ENCODE measurements at regions not wholly inside any gene's neighbourhood (a gene's known extent, or its start where the extent isn't known, plus 50 kb on each side); places are given as distances from the start of the nearest gene placed in this dataset.

DNA sequence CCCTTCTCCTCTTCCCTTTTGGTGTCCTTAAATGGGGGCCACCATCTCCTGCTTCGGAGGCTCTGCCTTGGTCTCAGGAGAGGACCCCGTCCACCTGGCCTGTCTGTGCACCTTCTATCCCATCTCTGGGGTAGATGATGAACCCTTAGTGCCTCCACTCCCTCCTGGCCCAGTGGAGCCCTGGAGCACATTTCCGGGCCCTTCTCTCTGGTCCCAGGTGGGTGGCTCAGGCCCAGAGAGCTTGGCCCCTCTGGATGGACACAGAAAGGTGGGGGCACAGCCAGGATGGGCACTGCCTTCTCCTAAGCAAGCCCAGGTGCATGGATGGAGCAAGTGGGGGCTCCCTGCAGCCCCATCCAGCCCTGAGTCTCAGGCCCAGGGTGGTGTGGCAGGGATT lies 121.4 kb upstream of the RET start:
- no peak overlapping the region for H3K4me3 Mint-ChIP-seq
- Histone ChIP-seq H3K4me1 (ENCODE audit: insufficient read depth, low read length) (no peaks in the 10 kb centered on the region), H3K36me3 (ENCODE audit: insufficient read depth, low read length) (no peaks in the 10 kb centered on the region), H3K4me3 (ENCODE audit: low read length) (no peak overlapping the region), H3K27ac (ENCODE audit: low read depth in 1 of 2, low read length in 2 of 2) (no peak overlapping the region), H3K27me3 (ENCODE audit: control insufficient read depth in 1 of 2, insufficient read depth in 2 of 2, low read length in 2 of 2) (peaks cover 0 to 3% of the 10 kb centered on the region in 2 experiments), H3K9me3 (ENCODE audit: control insufficient read depth in 1 of 2, insufficient read depth in 1 of 2, low read length in 2 of 2) (peaks cover 0 to 9% of the 10 kb centered on the region in 2 experiments)
- CTCF ChIA-PET = no interaction called here
- peaks cover 2% of the 10 kb centered on the region for H3K9me3 Mint-ChIP-seq
- no peak overlapping the region for H3K27ac Mint-ChIP-seq
- POLR2A ChIA-PET = no interaction called here
- TF ChIP-seq CTCF (IDR thresholded peaks at IDR 0.05) = no peak
- ATAC-seq (ENCODE audit: poor library complexity) = no peak
- H3K4me1 Mint-ChIP-seq (ENCODE audit: low read depth) = no peaks in the 10 kb centered on the region
- H3K27me3 Mint-ChIP-seq = peaks cover 19% of the 10 kb centered on the region
- intact Hi-C loops (cut with DNase I, micrococcal nuclease) = no loop called here
- H3K36me3 Mint-ChIP-seq (ENCODE audit: low read depth) = no peaks in the 10 kb centered on the region
- no peak for DNase-seq

- intact Hi-C loops (cut with DNase I, micrococcal nuclease) = no loop called here
- Histone ChIP-seq H3K36me3 (ENCODE audit: insufficient read depth, low read length) (no peaks in the 10 kb centered on the region), H3K27me3 (ENCODE audit: control insufficient read depth in 1 of 2, insufficient read depth in 2 of 2, low read length in 2 of 2) (no peaks in the 10 kb centered on the region), H3K9me3 (ENCODE audit: control insufficient read depth in 1 of 2, insufficient read depth in 1 of 2, low read length in 2 of 2) (peaks cover 0 to 9% of the 10 kb centered on the region in 2 experiments), H3K4me3 (ENCODE audit: low read length) (no peak overlapping the region), H3K4me1 (ENCODE audit: insufficient read depth, low read length) (no peaks in the 10 kb centered on the region), H3K27ac (ENCODE audit: low read depth in 1 of 2, low read length in 2 of 2) (no peak overlapping the region)
- ChIA-PET CTCF (no interaction called here), POLR2A (no interaction called here)
- Mint-ChIP-seq H3K4me1 (ENCODE audit: low read depth) (no peaks in the 10 kb centered on the region), H3K27me3 (peaks cover 15% of the 10 kb centered on the region), H3K36me3 (ENCODE audit: low read depth) (no peaks in the 10 kb centered on the region), H3K9me3 (peaks cover 2% of the 10 kb centered on the region), H3K4me3 (no peak overlapping the region), H3K27ac (no peak overlapping the region)
- no peak for DNase-seq
- TF ChIP-seq CTCF (IDR thresholded peaks at IDR 0.05) = no peak
- no peak for ATAC-seq (ENCODE audit: poor library complexity)
Measured at GRCh38 chr10:42956045-42956444, 120.8 kb upstream of the RET start.

DNA sequence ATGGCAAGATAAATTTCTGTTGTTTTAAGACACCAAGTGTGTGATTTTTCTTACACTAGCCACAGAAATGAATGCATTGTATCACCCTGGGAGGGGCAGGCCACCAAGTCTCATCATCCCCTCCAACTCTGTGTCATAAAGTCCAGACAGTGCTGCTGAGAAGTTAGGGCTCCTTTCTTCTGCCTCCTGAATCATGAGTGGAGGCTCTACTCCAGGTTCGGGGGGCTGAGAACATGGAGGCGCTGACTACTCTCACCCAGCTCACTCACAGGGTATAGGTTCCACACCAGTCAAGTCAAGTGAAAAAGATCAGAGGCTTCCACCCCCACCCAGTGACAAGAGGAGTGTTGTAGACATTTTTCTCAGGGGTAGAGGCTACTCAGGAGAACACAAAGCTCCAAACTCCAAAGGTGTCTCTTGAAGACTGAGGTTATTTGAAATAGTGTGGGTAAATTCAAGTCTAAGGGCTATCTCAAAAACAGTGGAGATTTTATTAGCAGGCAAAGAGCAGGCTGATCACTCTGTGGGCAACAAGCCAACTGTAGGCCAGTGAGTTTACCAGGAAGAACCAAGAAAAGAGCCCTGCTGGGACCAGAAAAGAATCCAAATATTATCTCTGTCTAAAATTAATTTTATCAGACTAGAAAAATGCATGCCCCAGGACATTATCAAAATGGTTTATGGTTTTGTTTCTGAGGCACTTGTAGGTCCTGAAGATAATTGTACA lies 118.6 kb upstream of the RET start:
- DNase-seq (no peak), ATAC-seq (ENCODE audit: poor library complexity) (no peak)
- H3K36me3 ChIP-seq (ENCODE audit: insufficient read depth, low read length) = no peaks in the 10 kb centered on the region
- Mint-ChIP-seq H3K4me1 (ENCODE audit: low read depth) (no peaks in the 10 kb centered on the region), H3K36me3 (ENCODE audit: low read depth) (no peaks in the 10 kb centered on the region), H3K27ac (no peak overlapping the region), H3K4me3 (no peak overlapping the region), H3K27me3 (peaks cover 7% of the 10 kb centered on the region), H3K9me3 (peaks cover 2% of the 10 kb centered on the region)
- H3K4me1 ChIP-seq (ENCODE audit: insufficient read depth, low read length) = no peaks in the 10 kb centered on the region
- no peak overlapping the region for H3K27ac ChIP-seq (ENCODE audit: low read depth in 1 of 2, low read length in 2 of 2)
- intact Hi-C loops (cut with DNase I, micrococcal nuclease) = no loop called here
- no peak overlapping the region for H3K4me3 ChIP-seq (ENCODE audit: low read length)
- ChIA-PET POLR2A (no interaction called here), CTCF (no interaction called here)
- no peaks in the 10 kb centered on the region for H3K27me3 ChIP-seq (ENCODE audit: control insufficient read depth in 1 of 2, insufficient read depth in 2 of 2, low read length in 2 of 2)
- TF ChIP-seq CTCF (IDR thresholded peaks at IDR 0.05) = no peak
- peaks cover 0 to 12% of the 10 kb centered on the region in 2 experiments for H3K9me3 ChIP-seq (ENCODE audit: control insufficient read depth in 1 of 2, insufficient read depth in 1 of 2, low read length in 2 of 2)
